ENCODE measurements at regions not wholly inside any gene's neighbourhood (a gene's known extent, or its start where the extent isn't known, plus 50 kb on each side); places are given as distances from the start of the nearest gene placed in this dataset.
"Not testable (repeated sequence)": the region's sequence is repeated elsewhere in the genome, so short reads cannot be mapped to it uniquely, and the experiment has no call there.

GRCh38 chr22:22720724-22721261 lies 76.4 kb downstream of the GGTLC2 start:
- Histone ChIP-seq H3K27ac (ENCODE audit: low read length) (peak overlapping the region; percentile 32), H3K9me3 (ENCODE audit: control insufficient read depth in 1 of 2, low read length in 2 of 2) (no peaks in the 10 kb centered on the region), H3K27me3 (ENCODE audit: low read depth, low read length) (no peaks in the 10 kb centered on the region), H3K36me3 (ENCODE audit: control insufficient read depth in 1 of 2, insufficient read depth in 2 of 2, low read length in 2 of 2) (no peaks in the 10 kb centered on the region), H3K4me1 (ENCODE audit: control insufficient read depth in 1 of 2, insufficient read depth in 2 of 2, low read length in 2 of 2) (no peaks in the 10 kb centered on the region), H3K4me3 (ENCODE audit: low read depth in 1 of 2, low read length in 2 of 2) (no peak overlapping the region)

GRCh38 chr22:22721681-22722354 lies 77.4 kb downstream of the GGTLC2 start:
- Histone ChIP-seq H3K36me3 (ENCODE audit: control insufficient read depth in 1 of 2, insufficient read depth in 2 of 2, low read length in 2 of 2) (no peaks in the 10 kb centered on the region), H3K4me1 (ENCODE audit: control insufficient read depth in 1 of 2, insufficient read depth in 2 of 2, low read length in 2 of 2) (no peaks in the 10 kb centered on the region), H3K4me3 (ENCODE audit: low read depth in 1 of 2, low read length in 2 of 2) (no peak overlapping the region), H3K9me3 (ENCODE audit: control insufficient read depth in 1 of 2, low read length in 2 of 2) (no peaks in the 10 kb centered on the region), H3K27ac (ENCODE audit: low read length) (no peak overlapping the region), H3K27me3 (ENCODE audit: low read depth, low read length) (no peaks in the 10 kb centered on the region)

GRCh38 chr22:22728382-22728781 lies 84.0 kb downstream of the GGTLC2 start:
- Histone ChIP-seq H3K9me3 (ENCODE audit: control insufficient read depth in 1 of 2, low read length in 2 of 2) (no peaks in the 10 kb centered on the region), H3K4me3 (ENCODE audit: low read depth in 1 of 2, low read length in 2 of 2) (no peak overlapping the region), H3K27ac (ENCODE audit: low read length) (no peak overlapping the region), H3K27me3 (ENCODE audit: low read depth, low read length) (peaks cover 4% of the 10 kb centered on the region), H3K4me1 (ENCODE audit: control insufficient read depth in 1 of 2, insufficient read depth in 2 of 2, low read length in 2 of 2) (no peaks in the 10 kb centered on the region), H3K36me3 (ENCODE audit: control insufficient read depth in 1 of 2, insufficient read depth in 2 of 2, low read length in 2 of 2) (no peaks in the 10 kb centered on the region)

- no peaks in the 10 kb centered on the region for H3K9me3 ChIP-seq (ENCODE audit: control insufficient read depth in 1 of 2, low read length in 2 of 2)
- H3K36me3 ChIP-seq (ENCODE audit: control insufficient read depth in 1 of 2, insufficient read depth in 2 of 2, low read length in 2 of 2) = no peaks in the 10 kb centered on the region
These were observed 86.4 kb downstream of the GGTLC2 start for GRCh38 chr22:22730655-22731373.

GRCh38 chr22:22731374-22731676 lies 86.9 kb downstream of the GGTLC2 start:
- Histone ChIP-seq H3K27me3 (ENCODE audit: low read depth, low read length) (peaks cover 7% of the 10 kb centered on the region), H3K4me3 (ENCODE audit: low read depth in 1 of 2, low read length in 2 of 2) (no peak overlapping the region), H3K9me3 (ENCODE audit: control insufficient read depth in 1 of 2, low read length in 2 of 2) (no peaks in the 10 kb centered on the region), H3K36me3 (ENCODE audit: control insufficient read depth in 1 of 2, insufficient read depth in 2 of 2, low read length in 2 of 2) (no peaks in the 10 kb centered on the region), H3K4me1 (ENCODE audit: control insufficient read depth in 1 of 2, insufficient read depth in 2 of 2, low read length in 2 of 2) (no peaks in the 10 kb centered on the region), H3K27ac (ENCODE audit: low read length) (no peak overlapping the region)

More at GRCh38 chr22:22730655-22731373, 86.4 kb downstream of the GGTLC2 start:
- Histone ChIP-seq H3K27me3 (ENCODE audit: low read depth, low read length) (peaks cover 4% of the 10 kb centered on the region), H3K4me1 (ENCODE audit: control insufficient read depth in 1 of 2, insufficient read depth in 2 of 2, low read length in 2 of 2) (no peaks in the 10 kb centered on the region), H3K4me3 (ENCODE audit: low read depth in 1 of 2, low read length in 2 of 2) (no peak overlapping the region), H3K27ac (ENCODE audit: low read length) (no peak overlapping the region)

GRCh38 chr22:22733006-22733405 lies 88.6 kb downstream of the GGTLC2 start:
- not testable (repeated sequence) for H3K36me3 ChIP-seq (ENCODE audit: control insufficient read depth in 1 of 2, insufficient read depth in 2 of 2, low read length in 2 of 2); H3K4me3 ChIP-seq (ENCODE audit: low read depth in 1 of 2, low read length in 2 of 2); H3K4me1 ChIP-seq (ENCODE audit: control insufficient read depth in 1 of 2, insufficient read depth in 2 of 2, low read length in 2 of 2); H3K9me3 ChIP-seq (ENCODE audit: control insufficient read depth in 1 of 2, low read length in 2 of 2); H3K27me3 ChIP-seq (ENCODE audit: low read depth, low read length); H3K27ac ChIP-seq (ENCODE audit: low read length)

GRCh38 chr22:22733881-22734373 lies 89.5 kb downstream of the GGTLC2 start:
- no peak overlapping the region for H3K4me3 ChIP-seq (ENCODE audit: low read depth in 1 of 2, low read length in 2 of 2)
- H3K27ac ChIP-seq (ENCODE audit: low read length) = no peak overlapping the region
- H3K9me3 ChIP-seq (ENCODE audit: control insufficient read depth in 1 of 2, low read length in 2 of 2) = no peaks in the 10 kb centered on the region
- H3K27me3 ChIP-seq (ENCODE audit: low read depth, low read length) = peaks cover 7% of the 10 kb centered on the region
- H3K36me3 ChIP-seq (ENCODE audit: control insufficient read depth in 1 of 2, insufficient read depth in 2 of 2, low read length in 2 of 2) = no peaks in the 10 kb centered on the region
- no peaks in the 10 kb centered on the region for H3K4me1 ChIP-seq (ENCODE audit: control insufficient read depth in 1 of 2, insufficient read depth in 2 of 2, low read length in 2 of 2)

- H3K9me3 ChIP-seq (ENCODE audit: control insufficient read depth in 1 of 2, low read length in 2 of 2); H3K4me3 ChIP-seq (ENCODE audit: low read depth in 1 of 2, low read length in 2 of 2); H3K27me3 ChIP-seq (ENCODE audit: low read depth, low read length); H3K27ac ChIP-seq (ENCODE audit: low read length); H3K36me3 ChIP-seq (ENCODE audit: control insufficient read depth in 1 of 2, insufficient read depth in 2 of 2, low read length in 2 of 2); H3K4me1 ChIP-seq (ENCODE audit: control insufficient read depth in 1 of 2, insufficient read depth in 2 of 2, low read length in 2 of 2): not testable (repeated sequence)
These were observed 90.2 kb downstream of the GGTLC2 start for GRCh38 chr22:22734395-22735272.

GRCh38 chr22:22735276-22735675 lies 90.9 kb downstream of the GGTLC2 start:
- not testable (repeated sequence) for H3K4me3 ChIP-seq (ENCODE audit: low read depth in 1 of 2, low read length in 2 of 2); H3K27ac ChIP-seq (ENCODE audit: low read length); H3K36me3 ChIP-seq (ENCODE audit: control insufficient read depth in 1 of 2, insufficient read depth in 2 of 2, low read length in 2 of 2); H3K9me3 ChIP-seq (ENCODE audit: control insufficient read depth in 1 of 2, low read length in 2 of 2); H3K4me1 ChIP-seq (ENCODE audit: control insufficient read depth in 1 of 2, insufficient read depth in 2 of 2, low read length in 2 of 2); H3K27me3 ChIP-seq (ENCODE audit: low read depth, low read length)

- no peaks in the 10 kb centered on the region for H3K4me1 ChIP-seq (ENCODE audit: control insufficient read depth in 1 of 2, insufficient read depth in 2 of 2, low read length in 2 of 2)
- no peak overlapping the region for H3K4me3 ChIP-seq (ENCODE audit: low read depth in 1 of 2, low read length in 2 of 2)
- H3K27ac ChIP-seq (ENCODE audit: low read length) = no peak overlapping the region
- no peaks in the 10 kb centered on the region for H3K36me3 ChIP-seq (ENCODE audit: control insufficient read depth in 1 of 2, insufficient read depth in 2 of 2, low read length in 2 of 2)
- H3K9me3 ChIP-seq (ENCODE audit: control insufficient read depth in 1 of 2, low read length in 2 of 2) = no peaks in the 10 kb centered on the region
- H3K27me3 ChIP-seq (ENCODE audit: low read depth, low read length) = peaks cover 3% of the 10 kb centered on the region
These were observed 91.5 kb downstream of the GGTLC2 start for GRCh38 chr22:22735695-22736611.
